Stromal cell of bone marrow (primary cell): ENCODE measurements at regions not wholly inside any gene's neighbourhood (a gene's known extent, or its start where the extent isn't known, plus 50 kb on each side); places are given as distances from the start of the nearest gene placed in this dataset.

Source experiments
- DNase-seq: peaks from one replicate; pipeline ENCODE4 v3.0.0-alpha.2; 2012; ENCODE audit warnings: low read depth

DNA sequence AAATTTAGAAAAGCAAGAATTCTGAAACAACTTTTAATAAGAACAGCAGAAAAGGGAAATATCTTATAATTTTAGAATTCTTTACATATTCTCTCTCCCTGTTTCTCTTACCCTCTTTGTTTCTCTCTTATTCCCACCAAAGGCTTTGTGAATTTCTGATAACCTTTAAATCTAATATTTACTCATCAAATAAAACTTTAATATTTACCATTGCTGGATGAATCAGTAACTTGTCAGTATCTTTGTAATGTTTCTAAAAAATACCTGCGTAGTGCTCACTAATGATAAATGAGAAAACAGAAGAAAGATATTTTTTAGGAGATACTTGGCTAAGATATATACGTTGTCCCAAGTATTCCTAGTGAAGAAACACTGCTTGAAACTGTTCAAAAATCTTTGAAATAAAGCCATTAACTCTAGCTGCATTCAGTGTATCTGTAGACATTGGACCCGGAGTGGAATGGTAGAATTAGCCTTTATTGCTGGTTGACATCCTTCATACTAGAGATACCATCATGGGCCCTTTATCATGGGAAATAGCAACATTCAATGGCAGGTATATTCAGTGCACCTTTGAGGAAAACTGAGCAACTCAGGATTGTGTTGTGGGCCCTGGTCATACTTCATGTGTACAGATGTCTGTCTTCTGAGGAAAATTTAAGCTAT is 2160.4 kb downstream of the MAT2B start:
- no peak for DNase-seq

DNA sequence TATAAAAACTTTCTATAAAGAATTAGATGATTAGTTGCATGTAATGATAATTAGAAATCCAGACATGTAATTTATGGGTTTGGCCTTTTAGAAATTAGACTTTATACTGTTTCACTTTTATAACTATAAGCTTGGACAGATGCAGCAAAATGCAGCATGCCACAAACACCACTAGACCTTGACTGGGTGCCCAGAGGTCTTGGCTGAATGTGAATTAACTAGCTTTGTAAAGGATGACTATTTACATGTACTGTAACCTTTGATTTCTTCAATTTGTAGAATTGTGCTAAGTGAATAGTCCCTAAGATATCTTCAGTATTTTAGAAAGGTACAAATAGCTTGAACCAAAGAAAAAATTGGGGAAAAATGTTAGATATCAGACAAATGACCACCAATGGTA is 2168.1 kb downstream of the MAT2B start:
- DNase-seq = no peak

DNA sequence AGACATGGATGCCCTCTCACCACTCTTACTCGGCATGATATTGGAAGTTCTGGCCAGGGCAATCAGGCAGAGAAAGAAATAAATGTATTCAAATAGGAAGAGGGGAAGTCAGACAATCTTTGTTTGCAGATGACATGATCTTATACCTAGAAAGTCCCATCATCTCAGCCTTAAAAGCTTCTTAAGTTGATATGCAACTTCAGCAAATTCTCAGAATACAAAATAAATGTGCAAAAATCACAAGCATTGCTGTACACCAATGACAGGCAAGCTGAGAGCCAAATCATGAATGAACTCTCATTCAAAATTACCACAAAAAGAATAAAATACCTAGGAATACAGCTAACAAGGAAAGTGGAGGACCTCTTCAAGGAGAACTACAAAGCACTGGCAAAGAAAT is 2190.4 kb downstream of the MAT2B start:
- no peak for DNase-seq

DNA sequence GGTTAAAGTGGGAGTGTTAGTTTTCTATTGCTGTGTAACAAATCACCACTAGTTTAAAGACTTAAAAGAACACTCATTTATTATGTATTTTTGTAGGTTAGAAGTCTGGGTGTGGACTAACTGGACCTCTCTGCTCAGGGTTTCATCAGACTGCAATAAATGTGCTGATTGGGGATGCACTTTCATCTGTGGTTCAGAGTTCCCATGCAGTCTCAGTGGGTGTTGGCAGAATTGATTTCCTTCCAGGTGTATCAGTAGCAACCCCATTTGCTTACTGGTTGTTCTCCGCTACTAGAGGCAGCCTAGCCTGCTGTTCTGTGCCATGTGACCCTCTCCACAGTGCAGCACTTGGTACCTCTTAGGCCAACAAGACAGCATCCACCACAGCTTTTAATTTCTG is 2200.5 kb downstream of the MAT2B start:
- no peak for DNase-seq

DNA sequence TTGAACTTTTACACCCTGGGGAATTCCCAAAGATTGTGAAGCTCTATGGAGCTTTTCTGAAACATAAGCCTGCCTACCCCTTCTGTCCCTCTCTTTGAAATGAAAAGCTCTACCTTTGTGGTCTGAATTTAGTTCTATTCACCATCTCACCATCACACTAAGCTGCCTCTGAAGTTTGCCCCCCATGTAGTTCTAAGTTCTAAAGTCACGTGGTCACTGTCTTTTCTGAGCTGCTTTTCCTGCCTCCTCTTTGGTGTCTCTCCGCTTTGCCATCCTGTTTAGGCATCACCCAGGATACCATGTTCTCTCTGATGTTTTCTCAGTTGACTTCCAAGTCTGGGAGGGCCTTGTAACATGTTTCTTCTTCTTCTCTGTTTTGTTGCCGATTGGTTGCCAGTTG is 2206.6 kb downstream of the MAT2B start:
- DNase-seq = no peak

DNA sequence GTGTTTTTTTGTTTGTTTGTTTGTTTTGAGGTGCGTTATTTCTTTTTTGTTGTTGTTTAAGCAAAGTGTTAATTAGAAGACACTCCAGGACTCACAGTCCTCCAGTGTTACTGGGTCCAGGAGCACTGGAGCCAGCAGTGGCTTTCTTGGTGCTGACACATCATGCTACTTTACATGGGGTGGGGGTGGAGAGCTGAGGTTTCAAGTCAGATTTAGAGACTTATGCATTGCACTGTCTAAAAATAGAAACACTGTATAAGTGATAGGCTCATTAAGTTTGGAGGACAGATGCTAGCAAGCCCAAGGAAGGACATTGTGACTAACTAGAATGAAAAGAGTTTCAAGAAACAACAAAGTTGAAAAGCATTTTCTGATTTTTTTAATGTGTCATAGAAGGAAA is 2209.2 kb downstream of the MAT2B start:
- DNase-seq = no peak

DNA sequence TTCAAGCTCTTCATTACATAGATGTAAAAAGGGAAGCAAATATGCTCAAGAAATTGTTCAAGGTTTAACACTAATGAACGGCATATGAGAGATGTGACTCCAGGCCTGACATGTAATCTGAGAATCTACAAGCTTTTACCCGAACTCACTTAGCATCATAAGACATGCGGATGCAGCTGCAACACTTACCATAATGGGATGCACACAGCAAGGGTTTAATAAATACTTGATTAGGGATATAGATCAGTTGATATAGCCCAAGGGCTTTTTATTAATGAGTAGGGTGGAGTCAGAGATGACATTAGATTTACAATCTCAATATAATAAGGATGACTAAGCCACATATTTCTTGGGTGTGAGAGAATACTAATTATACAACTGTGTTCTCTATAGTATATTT is 2215.5 kb downstream of the MAT2B start:
- no peak for DNase-seq

DNA sequence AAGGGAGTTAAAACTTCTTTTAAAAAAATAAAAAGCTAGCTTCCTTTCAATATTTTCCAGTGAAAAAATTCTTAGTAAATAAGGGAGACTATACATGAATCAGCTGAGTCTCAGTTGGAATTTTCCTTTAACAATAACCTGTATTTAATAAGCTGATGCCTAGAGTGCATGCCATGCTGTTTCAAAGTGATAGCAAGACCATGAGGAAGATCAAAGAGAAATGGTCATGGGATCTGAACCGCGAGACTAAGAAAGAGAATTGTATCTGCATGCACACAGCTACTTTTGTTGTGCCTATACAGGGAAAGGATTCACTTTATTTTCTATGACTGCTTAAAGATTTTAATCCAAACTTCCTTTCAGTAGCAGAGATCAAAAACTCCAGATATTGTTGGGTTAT is 2217.0 kb downstream of the MAT2B start:
- DNase-seq = no peak

DNA sequence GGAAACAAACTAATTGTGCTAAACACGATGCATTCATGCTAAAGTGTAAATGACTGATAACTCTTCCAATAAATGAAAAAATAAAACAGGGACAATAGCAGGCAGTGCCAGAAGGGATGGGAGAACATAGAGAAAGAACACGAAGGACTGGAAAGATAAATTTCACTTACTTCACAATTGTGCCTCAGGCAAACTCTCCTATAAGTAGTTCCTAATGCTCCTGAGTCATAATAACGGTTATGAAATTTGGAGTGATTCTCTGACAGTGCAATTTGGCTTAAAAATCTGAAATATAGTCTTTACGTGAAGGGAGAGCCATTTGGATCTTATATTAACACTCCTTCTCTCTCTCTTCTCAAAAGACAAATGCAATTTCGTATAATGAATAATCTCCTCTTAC is 2218.5 kb downstream of the MAT2B start:
- no peak for DNase-seq

DNA sequence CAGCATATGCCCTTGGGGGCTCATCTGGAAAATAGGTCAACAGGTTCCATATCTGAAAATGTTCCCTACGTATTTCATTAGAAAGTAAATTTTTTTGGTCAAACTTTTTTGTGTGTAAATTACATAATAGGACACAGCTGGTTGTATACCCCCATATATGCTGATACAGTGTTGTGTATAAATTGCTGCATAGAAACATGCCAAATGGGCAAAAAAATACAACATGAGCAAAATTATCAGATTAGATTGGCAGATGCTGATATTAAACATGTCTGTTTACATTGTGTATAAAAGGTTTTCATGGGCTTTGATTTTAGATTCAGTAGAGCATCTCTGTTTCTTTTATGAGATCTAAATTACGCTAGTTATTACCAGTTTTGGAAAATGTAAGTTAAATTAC is 2223.0 kb downstream of the MAT2B start:
- no peak for DNase-seq

DNA sequence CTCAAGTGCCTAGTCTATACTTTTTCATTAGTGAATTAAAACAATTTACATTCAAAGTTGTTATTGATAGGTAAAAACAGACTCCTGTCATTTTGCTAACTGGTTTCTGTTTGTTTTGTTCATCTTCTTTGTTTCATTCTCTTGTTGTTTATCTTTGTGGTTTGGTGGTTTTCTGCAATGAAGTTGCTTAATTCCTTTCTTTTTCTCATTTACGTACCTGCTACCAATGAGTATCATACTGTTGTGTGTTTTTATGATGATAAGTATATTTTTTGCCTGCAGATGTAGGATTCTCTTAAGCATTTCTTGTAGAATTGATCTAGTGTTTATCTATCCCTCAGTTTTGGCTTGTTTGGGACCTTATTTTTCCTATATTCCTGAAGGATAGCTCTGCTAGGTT is 2230.0 kb downstream of the MAT2B start:
- no peak for DNase-seq

DNA sequence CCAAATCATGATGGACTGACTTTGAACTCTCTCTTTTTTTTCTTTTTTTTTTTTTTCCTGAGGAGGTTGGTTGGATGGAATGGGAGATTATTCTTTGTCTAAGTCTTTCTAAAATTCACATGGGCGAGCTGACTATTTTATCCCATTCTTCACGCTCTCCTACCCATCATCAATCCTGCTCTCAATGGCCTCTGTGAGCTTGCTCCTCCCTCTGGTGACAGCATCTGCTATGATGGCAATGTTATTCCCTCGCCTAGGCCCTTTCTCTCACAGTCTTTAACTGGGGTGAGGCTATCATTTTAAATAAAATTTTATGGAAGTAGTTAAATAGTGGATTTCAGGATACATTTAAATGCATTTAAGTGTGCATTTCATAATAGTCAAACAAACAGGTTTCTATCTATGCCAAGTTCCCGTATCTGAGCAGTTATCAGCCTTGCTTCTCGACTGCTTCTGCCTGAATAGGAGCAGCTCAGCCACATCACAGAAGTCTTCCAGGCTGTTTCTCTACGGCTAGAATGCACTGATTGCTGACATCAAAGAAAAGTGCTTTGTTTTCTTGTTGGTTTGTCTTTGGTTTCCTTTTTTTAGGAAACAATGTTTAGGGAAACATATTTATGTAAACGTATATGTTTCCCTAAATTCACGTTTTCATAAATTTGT is 2233.8 kb downstream of the MAT2B start:
- no peak for DNase-seq

DNA sequence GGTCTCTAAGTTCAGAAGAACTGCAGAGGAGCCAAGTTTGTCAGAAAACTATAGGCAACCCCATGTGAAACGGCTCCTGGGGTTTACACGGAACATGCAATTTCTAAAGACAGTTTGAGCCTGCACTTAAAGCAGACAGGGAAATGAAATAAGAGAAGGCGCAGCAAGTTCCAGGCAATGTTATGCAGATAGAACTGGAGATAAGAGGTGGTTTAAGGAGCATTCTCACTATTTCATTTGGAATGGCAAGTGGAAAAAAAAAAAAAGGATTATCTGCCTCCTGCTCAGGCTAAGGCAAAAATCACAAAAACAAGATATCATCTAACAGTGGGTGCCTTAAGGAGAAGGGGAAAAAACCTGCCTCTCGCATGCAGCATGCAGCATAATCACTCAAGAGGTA is 2252.4 kb downstream of the MAT2B start:
- no peak for DNase-seq

DNA sequence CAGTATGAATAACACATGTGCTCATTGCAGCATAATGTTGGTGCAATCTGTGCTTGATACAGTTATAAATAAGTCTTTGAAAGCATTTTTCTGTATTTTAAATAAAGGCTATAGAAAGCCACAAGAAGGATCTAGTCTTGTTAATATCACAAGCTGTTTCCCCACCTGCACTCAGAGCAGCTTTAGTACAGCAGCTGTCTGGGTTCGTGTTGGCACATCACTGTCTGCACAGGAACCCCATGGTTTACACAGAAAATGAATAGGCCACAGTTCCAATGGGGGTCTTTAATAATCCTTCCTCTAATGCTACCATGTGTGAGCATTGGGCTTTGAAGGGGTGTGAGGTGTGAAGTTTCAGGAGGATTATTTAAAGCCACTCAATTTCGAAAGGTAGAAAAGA is 2269.7 kb downstream of the MAT2B start:
- DNase-seq = no peak

DNA sequence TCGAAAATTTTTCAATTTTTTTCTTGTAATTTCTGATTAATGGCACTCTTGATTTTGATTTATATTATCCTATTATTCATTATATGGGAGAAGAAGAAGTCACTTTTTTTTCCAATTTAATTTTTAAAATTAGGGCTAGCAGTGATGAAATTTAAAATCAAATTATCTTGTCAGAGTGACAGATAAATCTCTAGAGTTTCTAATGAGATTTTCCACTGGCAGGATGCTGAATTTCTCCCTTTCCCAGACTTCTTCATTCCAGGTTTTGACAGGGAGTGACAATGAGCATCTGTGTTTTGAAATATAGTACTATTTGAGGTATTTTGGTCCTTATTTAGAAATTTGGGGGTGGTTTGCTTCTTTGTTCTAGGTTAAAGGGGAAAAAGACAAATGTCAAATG is 2274.1 kb downstream of the MAT2B start:
- DNase-seq = no peak

DNA sequence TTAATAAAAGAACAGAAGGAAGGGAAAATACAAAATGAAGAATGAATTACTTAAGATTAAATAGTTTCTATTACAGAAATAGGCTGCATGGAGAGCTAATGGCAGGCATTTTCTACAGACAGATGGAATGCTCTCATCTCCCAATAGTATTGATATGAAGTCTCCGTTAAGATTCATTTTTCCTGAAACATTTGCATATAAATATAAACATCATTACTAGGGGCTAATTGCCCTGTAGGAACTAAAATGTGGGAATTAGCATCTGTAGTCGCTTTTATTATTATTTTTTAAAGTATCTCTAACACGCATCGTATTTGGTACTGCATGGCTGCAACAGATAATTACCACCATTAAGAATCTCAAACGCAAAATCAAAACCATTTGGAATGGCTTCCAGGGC is 2275.5 kb downstream of the MAT2B start:
- no peak for DNase-seq

DNA sequence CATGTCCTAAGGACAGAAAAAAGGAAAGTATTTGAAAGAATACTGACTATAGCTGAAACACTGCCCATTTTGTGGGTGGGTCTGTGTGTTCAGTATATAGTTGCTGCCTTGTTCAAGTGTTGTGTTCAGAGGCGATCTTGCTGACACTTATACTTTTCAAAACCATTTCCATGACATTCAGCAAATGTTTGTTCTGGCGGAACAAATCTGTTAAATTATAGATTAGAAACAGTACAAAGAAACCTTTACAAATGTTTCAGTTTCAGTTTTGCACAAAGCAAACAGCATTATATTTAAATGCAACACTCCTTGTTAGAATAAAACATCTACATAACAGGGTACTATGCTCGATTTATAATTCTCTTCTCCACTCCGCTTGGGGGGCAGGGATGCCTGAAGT is 2276.3 kb downstream of the MAT2B start:
- DNase-seq = no peak

DNA sequence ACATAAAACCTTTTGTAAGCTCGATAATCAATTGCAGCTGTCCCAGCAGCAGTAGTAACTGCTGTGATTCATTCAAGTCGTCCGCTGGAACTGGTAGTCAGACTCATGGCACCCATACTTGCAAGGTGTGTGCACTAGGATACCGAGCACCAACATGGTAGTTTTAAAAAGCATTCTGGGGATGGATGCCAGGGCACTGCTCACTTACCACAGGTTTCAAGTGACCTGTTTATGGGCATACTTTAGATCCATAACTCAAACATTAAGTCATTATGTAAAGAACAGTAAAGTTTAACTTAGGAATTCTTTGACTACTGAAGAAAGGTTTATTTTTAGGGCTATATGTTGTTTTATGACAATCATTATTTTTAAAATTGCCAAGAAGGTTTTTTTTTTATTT is 2277.6 kb downstream of the MAT2B start:
- DNase-seq = no peak

DNA sequence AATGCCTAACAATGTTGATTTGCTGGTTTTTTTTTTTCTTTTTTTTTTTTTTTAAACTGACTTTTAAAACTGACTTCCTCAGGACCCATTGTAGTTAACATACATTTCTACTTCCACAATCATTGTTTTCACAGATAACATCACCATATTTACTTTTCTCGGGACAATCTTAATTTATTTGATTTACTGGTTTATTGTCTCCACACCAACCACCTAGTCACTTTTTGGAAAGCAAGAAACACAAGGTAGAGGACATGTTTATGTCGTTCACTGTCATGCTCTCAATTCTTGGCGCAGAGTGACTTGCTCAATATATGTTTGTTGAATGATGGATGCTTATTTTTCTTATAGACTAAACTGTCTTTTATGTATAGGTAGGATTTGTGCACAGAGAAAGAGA is 2280.7 kb downstream of the MAT2B start:
- no peak for DNase-seq

DNA sequence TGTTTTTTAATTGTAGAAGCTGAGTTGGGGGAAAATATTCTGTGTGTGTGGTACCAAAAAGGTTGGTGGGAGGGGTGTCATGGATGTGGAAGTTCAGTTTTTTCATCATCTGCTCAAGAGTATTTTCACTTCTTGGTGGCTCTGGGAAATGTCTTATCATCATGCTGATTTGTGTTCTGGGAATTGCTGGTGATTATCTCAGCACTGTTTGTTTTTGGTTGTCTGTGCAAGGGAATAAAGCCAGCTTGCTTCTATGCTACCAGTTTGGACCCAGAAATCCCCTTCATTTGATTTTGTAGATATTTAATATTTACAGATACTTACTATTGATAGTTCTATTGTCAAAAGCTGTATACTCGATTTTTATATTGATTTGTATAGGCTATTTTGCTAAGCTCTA is 2289.7 kb downstream of the MAT2B start:
- DNase-seq = no peak

DNA sequence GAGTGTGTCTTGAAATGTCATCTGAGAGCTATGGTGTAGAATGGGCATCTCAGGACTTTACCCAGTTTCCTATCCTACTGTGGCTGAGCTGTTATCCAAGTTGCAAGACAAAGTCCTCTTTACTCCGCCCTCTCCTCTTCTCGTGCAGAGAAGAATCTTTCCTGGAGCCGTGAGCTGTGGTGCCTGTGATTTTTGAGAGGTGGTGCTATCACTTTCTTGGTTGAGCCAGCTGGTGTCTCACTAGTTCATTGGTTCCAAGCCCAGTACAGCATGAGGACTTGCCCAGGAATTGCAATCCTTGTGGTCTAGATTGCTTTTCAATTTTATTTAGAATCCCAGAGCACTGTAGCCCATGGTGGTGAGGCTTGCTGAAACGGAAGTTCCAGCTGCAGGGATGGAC is 2300.3 kb downstream of the MAT2B start:
- DNase-seq = no peak

DNA sequence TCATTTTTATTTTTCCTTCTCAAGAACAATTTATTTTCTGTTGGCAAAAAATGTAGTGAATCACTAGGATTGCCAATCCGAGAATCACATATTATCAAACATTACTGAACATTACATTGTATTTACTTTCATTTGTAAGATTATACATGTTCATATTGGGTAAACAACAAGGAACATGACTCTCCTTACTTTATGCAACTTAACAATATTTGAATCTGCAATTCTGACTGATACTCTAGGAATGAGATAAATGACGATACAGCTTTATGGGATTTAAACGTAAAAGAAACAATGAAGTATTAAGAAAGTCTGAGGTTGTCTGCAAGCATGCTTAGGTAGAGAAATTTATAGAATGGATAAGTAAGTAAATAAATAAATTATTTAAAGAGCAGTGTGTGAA is 2302.9 kb downstream of the MAT2B start:
- no peak for DNase-seq

DNA sequence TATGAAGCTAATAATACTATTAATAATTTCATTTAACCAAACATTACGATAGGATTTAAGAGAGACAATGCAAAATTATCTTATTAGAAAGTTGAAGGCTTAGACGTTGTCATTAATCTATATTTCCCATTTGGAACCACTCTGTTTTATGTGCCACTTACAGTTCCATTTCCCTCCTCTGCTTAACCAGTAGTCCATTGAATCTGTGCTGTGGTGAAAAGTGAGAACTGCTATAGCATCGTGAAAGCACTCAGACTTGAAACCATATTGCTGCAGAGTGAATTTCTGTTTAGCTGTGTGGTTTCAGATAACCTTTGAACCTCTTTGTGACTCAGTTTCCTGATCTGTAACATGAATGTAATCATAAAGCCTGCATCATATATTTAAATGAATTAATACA is 2304.5 kb downstream of the MAT2B start:
- no peak for DNase-seq

DNA sequence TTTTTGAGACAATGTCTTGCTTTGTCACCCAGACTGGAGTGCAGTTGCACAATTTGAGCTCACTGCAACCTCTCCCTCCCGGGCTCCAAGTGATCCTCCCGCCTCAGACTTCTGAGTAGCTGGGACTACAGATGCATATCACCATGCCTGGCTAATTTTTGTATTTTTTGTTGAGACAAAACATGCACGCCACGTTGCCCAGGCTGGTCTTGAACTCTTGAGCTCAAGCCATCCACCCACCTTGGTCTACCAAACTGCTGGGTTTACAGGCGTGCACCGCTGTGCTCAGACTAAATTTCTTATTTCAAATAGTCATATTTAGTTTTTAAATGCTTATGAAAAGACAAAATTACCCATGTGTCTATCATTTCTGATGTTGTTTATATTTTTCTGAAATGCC is 2324.1 kb downstream of the MAT2B start:
- no peak for DNase-seq
